ENCODE measurements at regions not wholly inside any gene's neighbourhood (a gene's known extent, or its start where the extent isn't known, plus 50 kb on each side); places are given as distances from the start of the nearest gene placed in this dataset.

DNA sequence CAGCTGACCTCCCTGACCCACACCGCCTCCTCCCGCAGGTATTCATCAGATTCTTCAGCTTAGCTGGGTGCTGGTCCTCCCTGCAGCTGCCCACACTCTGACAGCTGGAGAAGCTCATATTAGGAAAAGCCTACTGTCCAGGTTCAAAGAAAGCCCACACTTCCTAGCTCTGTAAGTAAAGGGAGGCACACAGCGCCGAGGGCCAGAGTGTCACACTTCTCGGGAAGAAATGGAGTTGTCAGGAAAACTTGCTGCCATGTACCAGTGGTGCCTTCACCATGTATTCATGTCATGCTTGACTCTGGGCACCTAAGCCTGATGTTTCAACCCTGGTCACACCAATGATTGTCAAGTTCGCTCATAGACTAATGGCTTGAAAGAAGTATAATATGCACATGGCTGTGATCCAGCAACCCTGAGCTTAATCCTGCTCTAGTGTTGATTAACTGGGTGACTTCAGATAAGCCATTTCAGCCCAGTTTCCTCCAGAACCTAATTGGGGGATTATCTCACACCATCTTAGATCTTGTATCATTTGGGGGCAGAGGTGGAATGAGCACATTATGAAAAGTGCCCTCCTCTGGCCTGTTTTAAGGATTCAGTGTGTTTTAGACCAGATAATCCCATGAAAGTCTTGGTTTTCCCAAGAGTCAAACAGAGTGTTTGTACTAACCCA, 180.3 kb upstream of the PARD3B start:
- TF ChIP-seq ZFX (CRISPR knock-in tag; IDR thresholded peaks at IDR 0.05; ENCODE audit: low read depth) (no peak), KAT8 (CRISPR knock-in tag; IDR thresholded peaks at IDR 0.05) (no peak), FOXM1 (CRISPR knock-in tag; IDR thresholded peaks at IDR 0.05) (no peak), RAD21 (CRISPR knock-in tag; IDR thresholded peaks at IDR 0.05) (no peak), ZNF337 (CRISPR knock-in tag; IDR thresholded peaks at IDR 0.05; ENCODE audit: borderline replicate concordance, low read depth) (no peak), U2AF2 (IDR thresholded peaks at IDR 0.05; ENCODE audit: low read depth, low read length) (no peak), ZBTB21 (CRISPR knock-in tag; IDR thresholded peaks at IDR 0.05) (no peak), YY1 (IDR thresholded peaks at IDR 0.05; ENCODE audit: insufficient read depth, insufficient replicate concordance, low read depth, low read length) (no peak), ATF4 (CRISPR knock-in tag; IDR thresholded peaks at IDR 0.05) (no peak), ZNF362 (CRISPR knock-in tag; IDR thresholded peaks at IDR 0.05; ENCODE audit: borderline replicate concordance) (no peak)
- TF ChIP-seq, protein P1, sequence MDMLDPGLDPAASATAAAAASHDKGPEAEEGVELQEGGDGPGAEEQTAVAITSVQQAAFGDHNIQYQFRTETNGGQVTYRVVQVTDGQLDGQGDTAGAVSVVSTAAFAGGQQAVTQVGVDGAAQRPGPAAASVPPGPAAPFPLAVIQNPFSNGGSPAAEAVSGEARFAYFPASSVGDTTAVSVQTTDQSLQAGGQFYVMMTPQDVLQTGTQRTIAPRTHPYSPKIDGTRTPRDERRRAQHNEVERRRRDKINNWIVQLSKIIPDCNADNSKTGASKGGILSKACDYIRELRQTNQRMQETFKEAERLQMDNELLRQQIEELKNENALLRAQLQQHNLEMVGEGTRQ (IDR thresholded peaks at IDR 0.05; ENCODE audit: low read depth, low read length): no peak
- TF ChIP-seq, protein P1 (CRISPR knock-in tag; IDR thresholded peaks at IDR 0.05; ENCODE audit: borderline replicate concordance): no peak
